Testis (tissue), 2 donors: ENCODE measurements at regions not wholly inside any gene's neighbourhood (a gene's known extent, or its start where the extent isn't known, plus 50 kb on each side); places are given as distances from the start of the nearest gene placed in this dataset.

ENCODE experiments used
- DNase-seq: peaks from one replicate; pipeline ENCODE4 v3.0.0-alpha.2; 2019
- H3K27ac ChIP-seq, 2 donors: fragments of 200-600 bp; sonication (generic); one replicate each; pipeline ENCODE4 v1.5.1; 2019
- H3K27me3 ChIP-seq: fragments of 200-600 bp; sonication (generic); one replicate; pipeline ENCODE4 v1.5.1; 2019
- H3K36me3 ChIP-seq: fragments of 200-600 bp; sonication (generic); one replicate; pipeline ENCODE4 v1.5.1; 2017; ENCODE audit warnings: low read depth; ENCODE audit errors: missing control alignments
- H3K4me1 ChIP-seq: fragments of 200-600 bp; sonication (generic); one replicate; pipeline ENCODE4 v1.5.1; 2019
- H3K4me3 ChIP-seq, 2 donors: fragments of 200-600 bp; sonication (generic); one replicate each; pipeline ENCODE4 v1.5.1; 2017 to 2019
- H3K9me3 ChIP-seq: fragments of 200-600 bp; sonication (generic); one replicate; pipeline ENCODE4 v1.5.1; 2017
- POLR2A ChIP-seq: fragments of 450-650 bp; IDR thresholded peaks from one replicate; pipeline ENCODE4 v1.6.1; 2017; ENCODE audit warnings: antibody characterized with exemption, mild to moderate bottlenecking, moderate library complexity
- WGBS, 2 donors: methylation state at CpG; one replicate each; pipeline ENCODE4 v1.1.5; 2018; 5-methylcytosine and 5-hydroxymethylcytosine counted together
- intact Hi-C: fragments of 100-400 bp; cut with DNase I; formaldehyde crosslinking; loops from one replicate; pipeline ENCODE4 v1.15.1; 2023; ENCODE audit warnings: low total_unique reads
- TF ChIP-seq, protein P1 (sequence below), 3 experiments: fragments of 450-650 bp in 2 of 3; fragments of 200-600 bp in 1 of 3; sonication (generic) in 1 of 3; IDR thresholded peaks; one replicate each; pipeline ENCODE4 v1.5.1; 2016 to 2019; ENCODE audit warnings: antibody characterized with exemption in 3 of 3, mild to moderate bottlenecking in 2 of 3, moderate library complexity in 1 of 3

DNA sequence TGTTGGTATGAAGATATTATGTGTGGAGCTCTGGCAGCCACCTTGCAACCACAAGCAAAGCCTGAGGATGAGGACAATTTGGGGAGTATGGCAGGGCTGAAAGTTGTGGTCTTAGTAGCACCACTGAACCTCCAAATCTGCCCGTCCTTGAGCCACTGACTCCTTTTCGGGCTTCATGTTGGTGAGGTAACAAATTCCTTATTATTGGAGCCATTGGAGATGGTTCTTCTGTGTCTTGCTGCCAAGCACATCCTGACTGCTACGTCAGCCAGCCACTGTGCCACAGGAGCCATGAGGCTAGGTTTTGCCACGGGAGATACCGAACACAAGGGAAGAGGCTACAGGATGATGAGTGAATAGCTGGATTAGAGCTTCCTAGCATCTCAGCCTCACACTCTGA is 201.6 kb downstream of the BMP7 start:
- Histone ChIP-seq H3K9me3 (no peaks in the 10 kb centered on the region), H3K36me3 (no peaks in the 10 kb centered on the region), H3K4me1 (no peaks in the 10 kb centered on the region), H3K27me3 (no peaks in the 10 kb centered on the region), H3K27ac (no peak overlapping the region), H3K4me3 (no peak overlapping the region)
- WGBS, 2 donors, result 94 to 96% methylated on average over 5 of the region's 5 CpGs
- DNase-seq, result no peak
- TF ChIP-seq, protein P1, sequence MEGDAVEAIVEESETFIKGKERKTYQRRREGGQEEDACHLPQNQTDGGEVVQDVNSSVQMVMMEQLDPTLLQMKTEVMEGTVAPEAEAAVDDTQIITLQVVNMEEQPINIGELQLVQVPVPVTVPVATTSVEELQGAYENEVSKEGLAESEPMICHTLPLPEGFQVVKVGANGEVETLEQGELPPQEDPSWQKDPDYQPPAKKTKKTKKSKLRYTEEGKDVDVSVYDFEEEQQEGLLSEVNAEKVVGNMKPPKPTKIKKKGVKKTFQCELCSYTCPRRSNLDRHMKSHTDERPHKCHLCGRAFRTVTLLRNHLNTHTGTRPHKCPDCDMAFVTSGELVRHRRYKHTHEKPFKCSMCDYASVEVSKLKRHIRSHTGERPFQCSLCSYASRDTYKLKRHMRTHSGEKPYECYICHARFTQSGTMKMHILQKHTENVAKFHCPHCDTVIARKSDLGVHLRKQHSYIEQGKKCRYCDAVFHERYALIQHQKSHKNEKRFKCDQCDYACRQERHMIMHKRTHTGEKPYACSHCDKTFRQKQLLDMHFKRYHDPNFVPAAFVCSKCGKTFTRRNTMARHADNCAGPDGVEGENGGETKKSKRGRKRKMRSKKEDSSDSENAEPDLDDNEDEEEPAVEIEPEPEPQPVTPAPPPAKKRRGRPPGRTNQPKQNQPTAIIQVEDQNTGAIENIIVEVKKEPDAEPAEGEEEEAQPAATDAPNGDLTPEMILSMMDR (IDR thresholded peaks at IDR 0.05), result no peak
- no peak for TF ChIP-seq POLR2A
- intact Hi-C loops, result no loop called here

- Histone ChIP-seq H3K4me1 (no peaks in the 10 kb centered on the region), H3K4me3 (no peak overlapping the region), H3K36me3 (no peaks in the 10 kb centered on the region), H3K9me3 (no peaks in the 10 kb centered on the region), H3K27me3 (no peaks in the 10 kb centered on the region), H3K27ac (no peak overlapping the region)
- DNase-seq, result no peak
- intact Hi-C loops, result no loop called here
- WGBS, 2 donors, result 34 to 46% methylated on average over 7 of the region's 7 CpGs
- TF ChIP-seq, protein P1 (IDR thresholded peaks at IDR 0.05), result no peak
- TF ChIP-seq POLR2A, result no peak
Measured at GRCh38 chr20:57065646-57066045, 200.8 kb downstream of the BMP7 start.

GRCh38 chr20:57066126-57066900 is 200.1 kb downstream of the BMP7 start:
- Histone ChIP-seq H3K9me3 (no peaks in the 10 kb centered on the region), H3K4me3 (no peak overlapping the region), H3K27ac (no peak overlapping the region), H3K4me1 (no peaks in the 10 kb centered on the region), H3K27me3 (no peaks in the 10 kb centered on the region), H3K36me3 (no peaks in the 10 kb centered on the region)
- intact Hi-C loops, result no loop called here
- WGBS, 2 donors, result 62 to 68% methylated on average over 11 of the region's 11 CpGs
- DNase-seq, result no peak
- TF ChIP-seq, protein P1 (IDR thresholded peaks at IDR 0.05), result no peak
- TF ChIP-seq POLR2A, result no peak

DNA sequence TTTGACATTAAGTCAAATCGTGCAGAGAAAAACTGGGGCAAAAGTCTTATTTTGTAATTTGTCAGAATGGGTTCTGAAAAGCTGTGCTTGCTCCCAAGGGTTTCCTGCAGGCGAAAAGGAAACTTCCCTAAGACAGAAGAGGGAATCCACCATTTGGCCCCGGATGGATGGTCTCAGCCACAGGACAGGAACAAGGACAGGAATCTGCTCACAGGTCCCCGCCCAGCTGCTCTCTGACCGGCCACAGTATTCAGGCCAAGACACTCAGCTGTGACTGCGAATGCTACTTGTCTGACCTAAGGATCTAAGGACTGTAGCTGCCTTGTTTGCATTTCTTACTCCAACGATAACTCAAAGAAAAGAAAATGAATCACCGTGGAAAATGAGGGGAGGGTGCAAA is 197.0 kb downstream of the BMP7 start:
- Histone ChIP-seq H3K9me3 (no peaks in the 10 kb centered on the region), H3K27ac (no peak overlapping the region), H3K27me3 (no peaks in the 10 kb centered on the region), H3K4me3 (no peak overlapping the region), H3K4me1 (no peaks in the 10 kb centered on the region), H3K36me3 (no peaks in the 10 kb centered on the region)
- 73 to 82% methylated on average over 8 of the region's 8 CpGs for WGBS, 2 donors
- intact Hi-C loops, result no loop called here
- no peak for DNase-seq
- TF ChIP-seq, protein P1 (IDR thresholded peaks at IDR 0.05), result no peak
- no peak for TF ChIP-seq POLR2A

- intact Hi-C loops, result no loop called here
- no peaks in the 10 kb centered on the region for H3K4me1 ChIP-seq
- no peak overlapping the region for H3K4me3 ChIP-seq
- TF ChIP-seq POLR2A, result no peak
- TF ChIP-seq, protein P1 (IDR thresholded peaks at IDR 0.05), result no peak
- H3K27me3 ChIP-seq, result no peaks in the 10 kb centered on the region
- no peaks in the 10 kb centered on the region for H3K9me3 ChIP-seq
- 81 to 100% methylated on average over 1 of the region's 1 CpG for WGBS, 2 donors
- no peak for DNase-seq
- no peak overlapping the region for H3K27ac ChIP-seq
- H3K36me3 ChIP-seq, result no peaks in the 10 kb centered on the region
Measured at GRCh38 chr20:57070296-57070695, 196.1 kb downstream of the BMP7 start.
